ENCODE measurements at regions not wholly inside any gene's neighbourhood (a gene's known extent, or its start where the extent isn't known, plus 50 kb on each side); places are given as distances from the start of the nearest gene placed in this dataset.
"Not testable (repeated sequence)": the region's sequence is repeated elsewhere in the genome, so short reads cannot be mapped to it uniquely, and the experiment has no call there.

- TF ChIP-seq EZH2 (IDR thresholded peaks at IDR 0.05; ENCODE audit: borderline replicate concordance, low read depth, low read length); ARNT (IDR thresholded peaks at IDR 0.05); BCL6 (CRISPR knock-in tag; IDR thresholded peaks at IDR 0.05); BRF2 (IDR thresholded peaks at IDR 0.05; ENCODE audit: borderline replicate concordance, insufficient read depth, insufficient read length); CEBPZ (IDR thresholded peaks at IDR 0.05; ENCODE audit: borderline replicate concordance, low read depth, low read length); POLR2AphosphoS5 (IDR thresholded peaks at IDR 0.05; ENCODE audit: control insufficient read depth, insufficient read depth, low read depth, low read length); ZBTB7A (IDR thresholded peaks at IDR 0.05; ENCODE audit: borderline replicate concordance, control insufficient read depth, low read depth, low read length); POLR2A (conservative IDR thresholded peaks at IDR 0.05); CC2D1A (IDR thresholded peaks at IDR 0.05); KAT8 (IDR thresholded peaks at IDR 0.05; ENCODE audit: low read depth): not testable (repeated sequence)
These were observed 126.0 kb downstream of the URI1 start for GRCh38 chr19:30067956-30068506.

All from K562 (cell line).